Coronary artery (tissue), 2 donors: ENCODE measurements at regions not wholly inside any gene's neighbourhood (a gene's known extent, or its start where the extent isn't known, plus 50 kb on each side); places are given as distances from the start of the nearest gene placed in this dataset.
"Not testable (repeated sequence)": the region's sequence is repeated elsewhere in the genome, so short reads cannot be mapped to it uniquely, and the experiment has no call there.

Experiments used
- DNase-seq: peaks from one replicate; pipeline ENCODE4 v3.0.0-alpha.2; 2017; ENCODE audit warnings: low spot score
- H3K27ac ChIP-seq, 2 donors: fragments of 200-600 bp; sonication (generic); one replicate each; pipeline ENCODE4 v1.5.1; 2016 to 2019
- H3K4me3 ChIP-seq: fragments of 200-600 bp; sonication (generic); 2 replicates; pipeline ENCODE4 v1.5.1; 2016; ENCODE audit warnings: mild to moderate bottlenecking, moderate library complexity
- TF ChIP-seq, protein P1 (sequence below): fragments of 200-600 bp; sonication (generic); IDR thresholded peaks from one replicate; pipeline ENCODE4 v1.5.1; 2019; ENCODE audit warnings: antibody characterized with exemption

DNA sequence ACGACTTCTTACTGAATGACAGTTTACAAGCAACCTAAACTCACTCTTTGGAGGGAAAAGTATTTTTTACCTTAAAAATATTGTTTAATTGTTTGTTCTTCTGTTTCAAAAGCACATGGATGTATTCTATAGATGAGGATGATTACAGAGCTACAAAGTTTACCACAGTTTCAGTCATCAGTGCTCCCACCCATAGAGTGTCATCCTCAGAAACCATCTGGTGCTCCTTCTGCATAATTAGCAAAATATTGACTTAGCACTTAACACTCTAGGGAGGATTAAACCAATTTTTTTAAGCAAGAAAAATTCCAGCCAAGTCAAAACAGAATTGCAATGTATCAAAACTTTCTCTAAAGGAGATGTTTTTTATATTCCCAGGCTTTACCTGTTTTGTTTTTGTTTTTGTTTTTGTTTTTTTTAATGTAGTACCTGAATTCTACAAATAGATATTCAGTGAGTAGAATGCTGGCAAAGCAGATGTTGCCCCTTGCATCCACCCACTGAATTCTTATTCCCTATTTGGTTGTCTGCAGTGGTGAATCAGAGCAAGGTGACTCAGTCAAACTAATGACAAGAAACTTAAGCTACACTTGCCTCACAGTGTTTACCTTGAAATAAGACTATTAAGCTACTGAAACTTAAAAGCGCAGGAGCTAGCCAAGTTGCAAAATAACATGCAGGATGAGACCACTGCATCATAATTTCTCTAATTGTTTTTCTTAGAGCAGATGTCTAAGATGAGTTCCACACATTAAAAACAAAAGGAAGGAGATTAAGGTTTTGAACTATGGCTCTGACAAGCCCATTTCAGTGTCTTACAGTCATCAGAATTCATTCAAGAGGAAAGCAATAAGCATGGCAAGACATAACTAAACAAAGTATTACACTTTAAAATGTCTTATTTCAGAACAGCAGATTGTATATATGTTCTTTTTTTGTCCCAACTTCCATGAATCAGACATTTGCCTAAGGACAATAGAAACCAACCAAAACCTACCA lies 155.1 kb upstream of the SOX6 start:
- DNase-seq, result no peak
- H3K27ac ChIP-seq, result peak overlapping the region; percentile 40 to 62

DNA sequence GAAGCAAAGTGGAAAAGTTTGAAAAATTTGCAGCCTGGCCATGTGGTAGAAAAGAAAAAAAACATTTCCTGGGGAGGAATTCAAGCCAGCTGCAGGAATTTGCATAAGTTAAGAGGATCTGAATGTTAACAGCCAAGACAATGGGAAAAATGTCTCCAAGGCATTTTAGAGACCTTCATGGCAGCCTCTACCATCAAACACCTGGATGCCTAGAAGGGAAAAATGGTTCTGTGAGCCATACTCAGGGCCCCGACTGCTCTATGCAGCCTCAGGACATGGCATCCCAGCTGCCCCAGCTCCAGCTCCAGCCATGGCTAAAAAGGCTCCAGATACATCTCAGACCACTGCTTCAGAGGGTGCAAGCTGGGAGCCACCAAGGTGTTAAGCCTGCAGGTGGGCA lies 149.1 kb upstream of the SOX6 start:
- no peak for DNase-seq
- TF ChIP-seq, protein P1, sequence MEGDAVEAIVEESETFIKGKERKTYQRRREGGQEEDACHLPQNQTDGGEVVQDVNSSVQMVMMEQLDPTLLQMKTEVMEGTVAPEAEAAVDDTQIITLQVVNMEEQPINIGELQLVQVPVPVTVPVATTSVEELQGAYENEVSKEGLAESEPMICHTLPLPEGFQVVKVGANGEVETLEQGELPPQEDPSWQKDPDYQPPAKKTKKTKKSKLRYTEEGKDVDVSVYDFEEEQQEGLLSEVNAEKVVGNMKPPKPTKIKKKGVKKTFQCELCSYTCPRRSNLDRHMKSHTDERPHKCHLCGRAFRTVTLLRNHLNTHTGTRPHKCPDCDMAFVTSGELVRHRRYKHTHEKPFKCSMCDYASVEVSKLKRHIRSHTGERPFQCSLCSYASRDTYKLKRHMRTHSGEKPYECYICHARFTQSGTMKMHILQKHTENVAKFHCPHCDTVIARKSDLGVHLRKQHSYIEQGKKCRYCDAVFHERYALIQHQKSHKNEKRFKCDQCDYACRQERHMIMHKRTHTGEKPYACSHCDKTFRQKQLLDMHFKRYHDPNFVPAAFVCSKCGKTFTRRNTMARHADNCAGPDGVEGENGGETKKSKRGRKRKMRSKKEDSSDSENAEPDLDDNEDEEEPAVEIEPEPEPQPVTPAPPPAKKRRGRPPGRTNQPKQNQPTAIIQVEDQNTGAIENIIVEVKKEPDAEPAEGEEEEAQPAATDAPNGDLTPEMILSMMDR, result no peak
- H3K4me3 ChIP-seq, result no peak overlapping the region
- no peak overlapping the region for H3K27ac ChIP-seq

More for the DNA sequence above, 155.1 kb upstream of the SOX6 start:
- TF ChIP-seq, protein P1, result no peak
- no peak overlapping the region for H3K4me3 ChIP-seq

DNA sequence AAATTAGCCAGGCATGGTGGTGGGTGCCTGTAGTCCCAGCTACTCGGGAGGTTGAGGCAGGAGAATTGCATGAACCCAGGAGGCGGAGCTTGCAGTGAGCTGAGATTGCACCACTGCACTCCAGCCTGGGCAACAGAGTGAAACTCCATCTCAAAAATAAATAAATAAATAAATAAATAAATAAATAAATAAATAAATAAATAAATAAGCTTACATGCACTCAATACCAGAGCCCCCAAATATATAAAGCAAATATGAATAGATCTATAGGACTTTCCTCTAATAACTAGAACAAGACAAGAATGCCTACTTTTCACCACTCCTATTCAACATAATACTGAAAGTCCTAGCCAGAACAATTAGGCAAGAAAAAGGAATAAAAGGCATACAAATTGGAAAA lies 147.5 kb upstream of the SOX6 start:
- not testable (repeated sequence) for DNase-seq, H3K4me3 ChIP-seq, H3K27ac ChIP-seq

DNA sequence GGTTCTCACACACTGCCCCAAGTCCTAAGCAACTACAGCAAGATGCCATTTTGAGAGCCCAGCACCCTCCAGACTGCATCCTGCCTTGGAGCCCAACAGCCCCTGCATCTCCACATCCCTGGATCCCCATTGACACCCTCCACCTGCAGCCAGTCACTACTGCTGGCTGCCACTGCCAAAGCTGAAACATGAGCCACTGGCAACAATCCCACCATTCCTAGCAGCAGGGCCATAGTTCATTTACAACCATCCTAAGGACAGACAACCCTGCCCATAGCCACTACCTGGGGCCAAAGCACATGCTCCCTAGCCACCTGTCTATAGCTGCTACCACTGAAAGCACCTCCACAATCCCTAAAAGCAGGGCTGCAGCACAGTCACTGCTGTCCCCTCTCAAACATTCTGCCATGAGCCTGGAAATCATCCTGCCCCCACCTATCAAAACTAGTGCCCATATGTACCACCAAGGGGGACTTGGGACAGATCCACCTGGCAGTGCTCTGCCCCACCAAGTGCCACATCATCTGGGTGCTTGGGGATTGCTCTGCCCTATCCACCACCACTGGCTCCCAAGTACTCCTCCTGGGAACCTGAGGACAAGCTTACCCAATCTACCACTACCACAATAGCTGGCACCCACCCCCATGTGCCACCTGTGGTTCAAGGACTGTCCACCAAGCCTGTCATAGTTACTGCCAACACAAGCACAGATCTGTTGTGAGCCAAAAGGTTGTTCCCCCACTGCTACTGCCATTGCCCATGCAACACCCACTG lies 138.8 kb upstream of the SOX6 start:
- TF ChIP-seq, protein P1, result no peak

DNA sequence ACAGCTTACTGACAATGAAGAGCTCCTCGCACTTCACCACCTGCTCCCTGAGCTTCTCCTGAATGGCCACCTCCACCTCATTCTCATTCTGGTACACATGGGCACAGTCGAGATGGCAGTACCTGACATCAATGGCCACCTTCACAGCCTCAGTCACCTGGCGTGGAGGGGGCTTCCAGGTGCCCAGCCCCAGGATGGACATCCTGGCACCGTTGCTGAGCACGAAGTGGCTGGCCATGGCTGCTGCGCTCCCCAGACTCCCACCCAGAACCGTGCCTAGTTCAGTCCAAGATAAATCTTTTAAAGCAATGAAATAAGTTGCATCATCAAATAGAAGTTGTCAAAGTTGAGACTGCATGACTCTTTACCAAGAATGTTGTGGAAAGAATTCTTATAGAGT lies 128.1 kb upstream of the SOX6 start:
- H3K27ac ChIP-seq, result no peak overlapping the region
- TF ChIP-seq, protein P1, result no peak
- DNase-seq, result no peak

More for the DNA sequence above, 138.8 kb upstream of the SOX6 start:
- no peak overlapping the region for H3K27ac ChIP-seq
- H3K4me3 ChIP-seq, result no peak overlapping the region
- DNase-seq, result no peak

DNA sequence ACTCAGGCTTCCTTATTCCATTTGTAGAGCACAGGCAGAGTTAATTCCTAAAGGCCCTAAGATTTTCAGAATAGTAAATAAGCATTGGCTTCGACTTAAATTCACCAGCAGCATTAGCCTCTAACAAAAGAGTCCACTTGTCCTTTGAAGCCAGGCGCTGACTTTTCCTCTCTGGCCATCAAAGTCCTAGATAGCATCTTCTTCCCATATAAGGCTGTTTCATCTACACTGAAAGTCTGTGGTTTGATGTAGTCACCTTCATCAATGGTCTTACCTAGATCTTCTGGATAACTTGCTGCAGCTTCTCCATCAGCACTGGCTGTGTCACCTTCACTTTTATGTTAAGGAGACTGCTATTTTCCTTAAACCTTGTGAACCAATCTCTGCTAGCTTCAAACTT lies 118.3 kb upstream of the SOX6 start:
- TF ChIP-seq, protein P1, result no peak
- no peak for DNase-seq
- H3K4me3 ChIP-seq, result no peak overlapping the region
- no peak overlapping the region for H3K27ac ChIP-seq

More for the DNA sequence above, 128.1 kb upstream of the SOX6 start:
- H3K4me3 ChIP-seq, result no peak overlapping the region

DNA sequence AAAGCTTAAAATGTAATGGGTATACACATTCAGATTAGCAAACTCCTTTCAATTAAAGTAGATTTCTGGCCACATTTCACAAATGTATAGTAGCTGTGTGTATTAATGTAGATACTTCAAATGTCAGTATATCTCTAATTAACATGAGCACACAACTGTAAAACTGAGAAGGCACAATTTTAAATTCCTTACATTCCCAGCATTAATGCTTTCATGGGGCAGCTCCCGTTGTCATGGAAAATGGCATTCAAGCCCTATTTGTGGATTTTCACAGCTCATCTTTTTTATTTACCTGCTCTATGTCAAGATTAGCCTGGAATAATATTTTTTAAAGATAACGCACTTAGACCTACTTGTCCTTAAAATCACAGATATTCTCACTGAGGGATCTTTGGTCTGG lies 113.6 kb upstream of the SOX6 start:
- H3K4me3 ChIP-seq, result no peak overlapping the region
- TF ChIP-seq, protein P1, result no peak
- no peak for DNase-seq
- no peak overlapping the region for H3K27ac ChIP-seq
